NCI-H1092 (cell line): ENCODE measurements at regions not wholly inside any gene's neighbourhood (a gene's known extent, or its start where the extent isn't known, plus 50 kb on each side); places are given as distances from the start of the nearest gene placed in this dataset.
"Not testable (repeated sequence)": the region's sequence is repeated elsewhere in the genome, so short reads cannot be mapped to it uniquely, and the experiment has no call there.

Experiments
- DNase-seq: peaks from one replicate; lab custom pipeline; 2025; lab: John Stamatoyannopoulos, UW

GRCh38 chr1:117707371-117707770 is 101.5 kb downstream of the TENT5C start:
- DNase-seq = no peak

DNA sequence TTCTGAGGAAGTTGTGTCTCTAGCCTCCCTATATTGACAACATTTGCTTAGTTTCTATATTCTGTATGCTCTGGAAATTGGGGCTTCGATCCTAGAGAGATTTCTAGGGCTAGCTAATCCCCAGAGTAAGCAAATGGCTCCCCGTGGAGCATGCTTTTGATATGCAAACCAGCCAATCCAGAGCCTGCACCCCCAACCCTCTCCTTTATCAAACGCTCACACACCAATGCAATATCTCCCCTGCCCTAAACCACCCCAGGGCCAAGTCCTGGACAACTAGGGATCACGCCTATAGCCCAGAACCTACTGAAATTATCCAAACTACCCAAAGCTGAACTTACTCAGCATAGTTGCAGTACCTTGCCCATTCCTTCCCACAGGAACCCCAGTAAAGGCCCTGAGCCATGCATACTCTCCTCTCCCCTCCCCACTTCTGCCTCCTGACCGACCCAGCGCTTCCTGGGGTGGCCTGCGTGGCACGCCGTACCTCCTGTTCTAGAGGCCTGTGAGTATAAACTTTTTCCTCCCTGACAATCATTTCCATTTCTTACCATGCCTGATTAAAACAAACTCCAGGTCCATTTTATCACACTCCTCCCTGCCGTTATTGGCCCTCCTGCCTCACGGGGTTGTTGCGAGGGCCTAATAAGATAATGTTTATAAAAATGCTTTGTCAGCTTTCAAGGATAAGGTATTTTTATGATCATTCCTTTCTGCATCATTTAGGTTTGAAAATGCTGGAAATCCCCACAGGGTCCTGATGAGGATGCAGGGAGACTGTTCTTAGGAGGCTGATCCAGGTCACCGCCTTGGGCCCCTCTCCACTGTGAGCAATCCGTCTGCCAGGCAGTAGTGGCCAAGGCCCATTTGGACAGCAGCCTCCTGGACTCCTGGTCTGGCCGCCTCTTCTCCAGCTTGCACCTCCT is 102.7 kb downstream of the TENT5C start:
- no peak for DNase-seq

DNA sequence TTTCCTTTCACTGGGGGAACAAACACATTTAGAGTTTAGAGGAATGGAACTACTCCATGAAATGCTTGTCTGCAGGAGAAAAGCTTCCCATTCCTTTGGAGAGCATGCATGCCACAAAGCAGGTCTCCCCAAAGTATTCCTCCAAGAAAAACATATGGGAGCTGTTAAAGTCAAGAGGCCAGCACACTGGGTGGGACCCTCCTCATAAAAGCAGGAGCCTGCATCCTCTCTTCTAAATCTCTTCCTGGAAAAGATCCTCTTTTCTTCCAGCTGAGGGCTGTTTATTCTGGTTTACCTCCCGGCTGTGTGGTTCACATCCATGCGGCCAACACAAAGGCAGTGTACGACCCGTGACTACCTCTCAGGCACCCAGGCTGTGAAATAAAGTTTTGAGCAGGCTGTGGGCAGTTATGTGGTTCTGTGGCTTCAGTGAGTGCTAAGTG is 103.4 kb downstream of the TENT5C start:
- no peak for DNase-seq

GRCh38 chr1:117710710-117711109 is 104.9 kb downstream of the TENT5C start:
- DNase-seq = no peak

DNA sequence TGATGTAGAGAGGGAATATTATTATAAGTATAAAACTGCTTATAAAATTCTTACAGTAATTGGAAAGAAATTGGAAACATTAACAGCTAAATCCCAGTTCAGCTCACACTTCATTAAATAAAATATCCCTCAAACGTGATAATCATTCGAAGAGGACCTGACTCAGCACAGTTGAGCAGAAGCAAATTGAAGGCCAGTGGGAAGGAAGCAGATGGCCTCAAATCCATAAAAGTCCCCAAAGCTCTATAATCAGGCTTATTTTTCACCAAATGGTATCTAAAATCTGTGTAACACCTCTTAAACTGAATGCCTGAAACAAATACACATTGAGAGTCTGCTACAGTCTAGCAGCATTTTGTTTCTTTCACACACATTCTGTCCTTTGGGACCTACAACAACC is 106.8 kb downstream of the TENT5C start:
- no peak for DNase-seq

- no peak for DNase-seq
These were observed 108.7 kb downstream of the TENT5C start for GRCh38 chr1:117714546-117714945.

DNA sequence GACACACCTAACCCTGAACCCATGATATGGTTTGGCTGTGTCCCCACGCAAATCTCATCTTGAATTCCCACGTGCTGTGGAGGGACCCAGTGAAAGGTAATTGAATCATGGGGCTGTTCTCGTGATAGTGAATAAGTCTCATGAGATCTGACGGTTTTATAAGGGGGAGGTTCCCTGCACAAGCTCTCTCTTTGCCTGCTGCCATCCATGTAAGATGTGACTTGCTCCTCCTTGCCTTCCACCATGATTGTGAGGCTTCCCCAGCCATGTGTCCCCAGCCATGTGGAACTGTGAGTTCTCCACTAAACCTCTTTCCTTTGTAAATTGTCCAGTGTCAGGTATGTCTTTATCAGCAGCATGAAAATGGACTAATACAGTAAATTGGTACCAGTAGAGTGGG is 110.2 kb downstream of the TENT5C start:
- not testable (repeated sequence) for DNase-seq

DNA sequence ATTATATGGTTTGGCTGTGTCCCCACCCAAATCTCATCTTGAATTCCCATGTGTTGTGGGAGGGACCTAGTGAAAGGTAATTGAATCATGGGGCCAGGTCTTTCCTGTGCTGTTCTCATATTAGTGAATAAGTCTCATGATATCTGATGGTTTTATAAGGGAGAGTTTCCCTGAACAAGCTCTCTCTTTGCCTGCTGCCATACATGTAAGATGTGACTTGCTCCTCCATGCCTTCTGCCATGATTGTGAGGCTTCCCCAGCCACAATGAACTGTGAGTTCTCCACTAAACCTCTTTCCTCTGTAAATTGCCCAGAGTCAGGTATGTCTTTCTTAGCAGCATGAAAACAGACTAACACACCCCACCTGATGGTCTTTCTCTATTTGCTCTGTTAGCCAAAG is 112.1 kb downstream of the TENT5C start:
- DNase-seq = not testable (repeated sequence)

DNA sequence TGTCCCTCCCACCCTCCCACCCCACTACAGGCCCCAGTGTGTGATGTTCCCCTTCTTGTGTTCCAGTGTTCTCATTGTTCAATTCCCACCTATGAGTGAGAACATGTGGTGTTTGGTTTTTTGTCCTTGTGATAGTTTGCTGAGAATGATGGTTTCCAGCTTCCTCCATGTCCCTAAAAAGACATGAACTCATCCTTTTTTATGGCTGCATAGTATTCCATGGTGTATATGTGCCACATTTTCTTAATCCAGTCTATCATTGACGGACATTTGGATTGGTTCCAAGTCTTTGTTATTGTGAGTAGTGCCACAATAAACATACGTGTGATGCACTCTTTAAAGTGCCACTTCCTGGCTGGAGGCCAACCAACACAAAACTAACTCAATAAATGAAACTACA is 112.7 kb downstream of the TENT5C start:
- DNase-seq = not testable (repeated sequence)

GRCh38 chr1:117719004-117719403 is 113.2 kb downstream of the TENT5C start:
- DNase-seq = no peak

- DNase-seq = no peak
These were observed 126.4 kb downstream of the TENT5C start for GRCh38 chr1:117732065-117732797.

DNA sequence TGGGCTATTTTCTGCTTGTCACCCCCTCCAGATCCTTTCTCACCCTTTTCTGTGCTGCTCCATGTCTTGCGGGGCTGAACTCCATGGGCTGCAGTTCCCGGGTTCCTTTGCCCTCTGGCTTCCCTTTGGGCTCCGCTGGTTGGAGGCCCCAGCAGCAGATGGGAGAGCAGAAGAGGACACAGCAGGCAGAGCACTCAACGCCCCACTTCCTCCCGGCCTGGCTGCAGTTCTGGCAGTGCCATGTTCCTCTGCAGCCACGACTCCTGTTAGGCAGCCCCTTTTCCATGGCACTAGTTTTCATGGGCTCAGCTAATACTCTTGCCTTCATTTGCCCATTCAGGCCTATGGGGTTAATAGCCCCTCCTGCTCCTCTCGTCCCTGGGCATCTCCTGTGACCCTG is 127.1 kb downstream of the TENT5C start:
- no peak for DNase-seq

GRCh38 chr1:117734403-117734802 is 128.6 kb downstream of the TENT5C start:
- no peak for DNase-seq

- no peak for DNase-seq
These were observed 129.5 kb downstream of the TENT5C start for GRCh38 chr1:117735045-117735992.

- no peak for DNase-seq
These were observed 133.7 kb downstream of the TENT5C start for GRCh38 chr1:117739504-117739903.

GRCh38 chr1:117740496-117740895 is 134.6 kb downstream of the TENT5C start:
- no peak for DNase-seq

DNA sequence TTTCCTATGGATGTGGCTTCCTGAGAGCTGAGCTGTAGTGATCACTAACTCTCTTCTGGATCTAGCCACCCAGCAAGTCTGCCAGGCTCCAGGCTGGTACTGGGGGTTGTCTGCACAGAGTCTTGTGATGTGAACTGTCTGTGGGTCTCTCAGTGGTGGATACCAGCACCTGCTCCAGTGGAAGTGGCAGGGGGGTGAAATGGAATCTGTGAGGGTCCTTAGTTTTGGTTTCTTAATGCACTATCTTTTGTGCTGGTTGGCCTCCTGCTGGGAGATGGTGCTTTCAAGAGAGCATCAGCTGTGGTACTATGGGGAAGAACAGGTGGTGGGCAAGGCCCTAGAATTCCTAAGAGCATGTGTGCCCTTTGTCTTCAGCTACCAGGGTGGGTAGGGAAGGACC is 140.7 kb downstream of the TENT5C start:
- not testable (repeated sequence) for DNase-seq

- DNase-seq = no peak
These were observed 141.8 kb downstream of the TENT5C start for GRCh38 chr1:117747605-117748004.

DNA sequence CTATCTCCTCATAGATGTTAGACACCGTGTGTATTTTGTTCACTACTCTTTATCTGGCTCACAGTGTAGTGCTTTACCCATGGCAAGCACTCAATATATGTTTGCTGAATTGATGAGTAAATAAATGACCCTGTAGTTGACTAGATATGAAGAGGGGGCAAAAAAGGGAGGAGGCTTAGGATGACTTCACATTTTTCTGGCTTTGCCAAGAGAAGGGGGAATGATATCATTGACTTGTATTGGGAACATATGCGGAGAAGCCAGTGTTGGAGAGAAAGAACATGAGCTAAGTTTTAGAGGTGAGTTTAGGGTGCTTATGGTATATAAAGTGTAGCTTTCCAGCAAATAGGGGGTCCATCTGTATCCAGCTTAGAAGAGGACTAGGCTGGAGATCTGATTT is 145.5 kb downstream of the TENT5C start:
- no peak for DNase-seq

DNA sequence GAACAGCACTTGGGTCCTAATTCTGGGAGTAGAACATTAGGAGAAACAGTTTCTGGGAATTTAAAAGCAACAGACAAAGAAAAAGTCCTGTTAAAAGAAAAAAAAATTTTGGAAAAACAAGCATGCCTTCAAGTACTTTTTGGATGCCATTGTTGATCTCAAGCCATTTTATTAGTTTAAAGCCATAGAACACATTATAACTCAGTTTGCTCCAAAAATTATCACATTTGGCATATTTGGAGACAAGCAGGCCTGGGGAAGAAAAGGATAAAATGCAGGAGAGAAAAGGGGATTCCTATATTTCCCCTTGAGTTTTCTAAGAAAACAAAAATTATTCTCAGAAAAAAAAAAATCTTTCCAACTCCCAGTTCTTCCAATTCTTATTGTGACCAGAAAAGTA is 146.8 kb downstream of the TENT5C start:
- no peak for DNase-seq

- DNase-seq = no peak
These were observed 147.4 kb downstream of the TENT5C start for GRCh38 chr1:117753232-117753631.

DNA sequence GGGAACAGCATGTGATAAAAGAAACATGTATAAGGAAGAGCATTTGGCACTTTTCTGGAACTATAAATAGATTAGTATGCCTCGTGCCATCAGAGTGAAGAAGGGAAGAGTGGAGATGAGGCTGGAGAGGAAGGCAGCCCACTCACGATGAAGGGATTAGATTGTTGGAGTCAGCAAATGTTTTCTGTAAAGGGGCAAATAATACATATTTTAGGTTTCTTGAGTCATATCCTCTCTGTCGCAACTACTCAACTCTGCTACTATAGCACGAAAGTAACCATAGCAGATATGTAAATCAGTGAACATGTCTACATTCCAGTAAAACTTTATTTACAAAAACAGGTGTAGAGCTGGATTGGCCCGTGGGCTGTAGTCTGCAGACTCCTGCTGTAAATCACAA is 147.8 kb downstream of the TENT5C start:
- no peak for DNase-seq
